ENCODE measurements at regions not wholly inside any gene's neighbourhood (a gene's known extent, or its start where the extent isn't known, plus 50 kb on each side); places are given as distances from the start of the nearest gene placed in this dataset.

GRCh38 chr13:59450229-59450628 is 713.5 kb downstream of the DIAPH3 start:
- H3K4me3 ChIP-seq (replicated peaks in 1 of 2; ENCODE audit: low read depth in 2 of 2, low read length in 2 of 2): no peak overlapping the region
- DNase-seq (ENCODE audit: low read depth in 2 of 2): no peak
- TF ChIP-seq CTCF (IDR thresholded peaks at IDR 0.05; ENCODE audit: low read depth, low read length): no peak

GRCh38 chr13:59451236-59451635 is 712.5 kb downstream of the DIAPH3 start:
- no peak for DNase-seq (ENCODE audit: low read depth in 2 of 2)
- TF ChIP-seq CTCF (IDR thresholded peaks at IDR 0.05; ENCODE audit: low read depth, low read length): no peak
- H3K4me3 ChIP-seq (replicated peaks in 1 of 2; ENCODE audit: low read depth in 2 of 2, low read length in 2 of 2): no peak overlapping the region

- no peak for TF ChIP-seq CTCF (IDR thresholded peaks at IDR 0.05; ENCODE audit: low read depth, low read length)
- DNase-seq (ENCODE audit: low read depth in 2 of 2): no peak
- no peak overlapping the region for H3K4me3 ChIP-seq (replicated peaks in 1 of 2; ENCODE audit: low read depth in 2 of 2, low read length in 2 of 2)
Observed at GRCh38 chr13:59452189-59452890, 711.4 kb downstream of the DIAPH3 start.

GRCh38 chr13:59458908-59459579 is 704.7 kb downstream of the DIAPH3 start:
- no peak for TF ChIP-seq CTCF (IDR thresholded peaks at IDR 0.05; ENCODE audit: low read depth, low read length)
- peak; percentile 86 to 87 for DNase-seq (ENCODE audit: low read depth in 2 of 2)
- no peak overlapping the region for H3K4me3 ChIP-seq (replicated peaks in 1 of 2; ENCODE audit: low read depth in 2 of 2, low read length in 2 of 2)

GRCh38 chr13:59459972-59460371 is 703.8 kb downstream of the DIAPH3 start:
- peak in 1 of 2 donors; percentile 33 for DNase-seq (ENCODE audit: low read depth in 2 of 2)
- TF ChIP-seq CTCF (IDR thresholded peaks at IDR 0.05; ENCODE audit: low read depth, low read length): no peak

GRCh38 chr13:59461411-59461810 is 702.3 kb downstream of the DIAPH3 start:
- H3K4me3 ChIP-seq (replicated peaks in 1 of 2; ENCODE audit: low read depth in 2 of 2, low read length in 2 of 2): no peak overlapping the region
- no peak for DNase-seq (ENCODE audit: low read depth in 2 of 2)
- TF ChIP-seq CTCF (IDR thresholded peaks at IDR 0.05; ENCODE audit: low read depth, low read length): no peak

More at GRCh38 chr13:59459972-59460371, 703.8 kb downstream of the DIAPH3 start:
- H3K4me3 ChIP-seq (replicated peaks in 1 of 2; ENCODE audit: low read depth in 2 of 2, low read length in 2 of 2): no peak overlapping the region
